ENCODE measurements at regions not wholly inside any gene's neighbourhood (a gene's known extent, or its start where the extent isn't known, plus 50 kb on each side); places are given as distances from the start of the nearest gene placed in this dataset.
"Not testable (repeated sequence)": the region's sequence is repeated elsewhere in the genome, so short reads cannot be mapped to it uniquely, and the experiment has no call there.

DNA sequence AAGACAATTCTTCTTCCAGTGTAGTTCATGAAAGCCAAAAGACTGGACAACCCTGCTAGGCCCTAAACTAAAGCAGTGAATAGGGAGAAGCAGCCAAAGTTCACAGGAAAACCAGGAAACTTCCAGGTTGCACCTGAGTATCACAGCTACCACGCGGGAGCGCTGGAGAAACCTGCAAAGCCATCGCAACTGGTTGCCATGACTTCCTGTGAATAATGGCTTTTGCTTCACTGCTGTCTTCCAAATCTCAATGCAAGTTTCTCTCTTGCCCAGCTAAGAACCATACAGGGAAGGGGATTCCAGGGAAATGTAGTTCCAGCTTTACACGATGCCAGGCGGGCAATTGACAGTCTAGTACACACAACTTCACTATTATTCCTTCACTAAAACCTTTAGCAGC lies 114.1 kb downstream of the GXYLT1 start:
- DNase-seq, result no peak

- no peak for DNase-seq
Measured at GRCh38 chr12:42027546-42027945, 117.1 kb downstream of the GXYLT1 start.

GRCh38 chr12:42024495-42024830 lies 120.2 kb downstream of the GXYLT1 start:
- DNase-seq, result no peak

- peak; percentile 39 to 83 for DNase-seq
Measured at GRCh38 chr12:42023733-42024494, 120.8 kb downstream of the GXYLT1 start.

GRCh38 chr12:42021937-42022336 lies 122.7 kb downstream of the GXYLT1 start:
- not testable (repeated sequence) for DNase-seq

- DNase-seq, result peak in 1 of 2 donors; percentile 95
Measured at GRCh38 chr12:42021469-42021868, 123.2 kb downstream of the GXYLT1 start.

DNA sequence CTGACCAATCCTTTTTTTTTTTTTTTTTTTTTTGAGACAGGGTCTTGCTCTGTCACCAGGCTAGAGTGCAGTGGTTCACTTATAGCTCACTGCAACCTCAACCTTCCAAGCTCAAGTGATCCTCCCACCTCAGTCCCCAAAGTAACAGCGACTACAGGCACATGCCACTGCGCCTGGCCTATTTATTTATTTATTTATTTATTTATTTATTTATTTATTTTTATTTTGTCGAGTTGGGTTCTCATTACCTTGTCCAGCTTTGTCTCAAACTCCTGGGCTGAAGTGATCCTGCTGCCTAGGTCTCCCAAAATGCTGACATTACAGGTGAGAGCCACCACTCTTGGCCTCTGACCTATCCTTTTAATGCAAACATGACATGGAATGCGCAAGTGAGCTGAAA lies 124.4 kb downstream of the GXYLT1 start:
- DNase-seq, result no peak

- no peak for DNase-seq
Measured at GRCh38 chr12:42019746-42020145, 124.9 kb downstream of the GXYLT1 start.

DNA sequence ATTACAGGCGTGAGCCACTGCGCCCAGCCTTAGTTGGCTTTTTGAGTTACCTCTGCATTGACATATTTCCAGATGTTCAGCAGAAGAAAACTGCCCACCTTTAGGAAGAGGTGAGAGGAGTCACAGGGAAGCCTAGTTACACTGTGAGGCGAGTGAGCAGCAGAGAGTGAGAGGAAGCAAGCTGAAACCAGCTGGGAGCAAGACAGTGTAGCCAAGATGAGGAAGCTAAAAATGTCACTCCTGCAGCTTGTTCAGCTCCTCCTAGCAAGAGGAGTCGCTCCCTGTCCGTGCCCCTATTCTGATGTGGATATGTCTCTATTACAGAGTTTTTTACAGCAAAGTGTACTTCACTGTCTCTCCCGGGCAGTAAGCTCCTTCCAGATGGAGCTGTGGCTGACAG lies 127.6 kb downstream of the GXYLT1 start:
- peak in 1 of 2 donors; percentile 64 for DNase-seq

DNA sequence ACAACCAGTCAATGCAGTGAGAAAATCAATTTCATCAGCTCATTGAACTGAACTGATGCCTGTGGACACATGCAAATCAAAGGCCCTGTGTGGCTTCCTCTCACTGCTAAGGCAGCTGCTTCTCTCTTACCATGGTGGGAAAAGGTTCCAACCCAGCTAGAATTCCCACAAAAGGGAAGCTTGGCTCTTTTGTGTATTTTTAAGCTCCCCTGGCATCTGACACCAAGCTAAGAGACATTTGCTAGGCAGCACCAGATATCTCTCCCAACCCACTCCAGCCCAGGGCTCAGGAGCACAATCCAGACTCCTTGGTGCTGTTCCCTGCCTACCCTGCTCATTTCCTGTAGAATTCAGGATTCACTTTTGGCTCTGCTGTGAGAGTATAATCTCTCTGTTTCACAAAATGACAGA lies 129.6 kb downstream of the GXYLT1 start:
- no peak for DNase-seq

- DNase-seq, result not testable (repeated sequence)
Measured at GRCh38 chr12:42012501-42012900, 132.2 kb downstream of the GXYLT1 start.

GRCh38 chr12:42010715-42011114 lies 134.0 kb downstream of the GXYLT1 start:
- no peak for DNase-seq

- DNase-seq, result no peak
Measured at GRCh38 chr12:42010257-42010656, 134.4 kb downstream of the GXYLT1 start.

DNA sequence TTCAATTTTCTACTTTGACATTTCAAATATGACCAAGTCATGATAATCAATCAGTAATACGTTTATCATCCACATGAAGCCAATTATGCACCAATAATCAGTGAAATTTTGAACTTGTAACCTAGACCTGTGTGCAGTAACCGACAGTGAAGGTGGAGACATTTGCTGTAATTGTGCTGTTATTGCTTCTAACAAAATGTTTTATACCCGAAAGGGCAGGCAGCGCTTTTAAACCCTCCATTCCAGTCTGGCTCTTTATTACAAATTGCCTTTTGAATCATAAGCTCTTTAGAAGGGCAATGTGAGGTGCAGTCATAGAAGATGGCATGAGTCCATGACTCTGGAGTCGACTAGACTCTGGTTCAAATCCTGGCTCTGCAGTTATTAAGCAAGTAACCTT lies 135.7 kb downstream of the GXYLT1 start:
- no peak for DNase-seq

GRCh38 chr12:42003031-42003430 lies 141.6 kb downstream of the GXYLT1 start:
- no peak for DNase-seq

DNA sequence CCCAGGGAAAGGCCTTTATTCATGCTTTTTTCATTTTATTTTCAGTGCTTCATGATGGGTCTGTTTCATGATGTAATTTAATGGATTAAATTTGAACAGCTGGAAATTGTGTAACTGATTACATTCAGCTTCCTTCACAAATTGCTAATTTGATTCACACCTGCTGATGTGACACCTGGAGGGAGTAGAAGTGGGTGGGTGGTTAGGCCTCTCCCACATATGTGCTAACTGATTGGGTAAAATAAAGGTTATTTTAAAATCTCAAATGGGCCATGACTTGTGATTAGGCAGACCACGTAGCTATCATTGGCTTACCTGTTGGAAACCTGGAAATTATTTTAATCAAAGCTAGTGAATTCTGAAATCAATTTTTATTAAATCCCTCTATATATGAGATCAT lies 142.1 kb downstream of the GXYLT1 start:
- DNase-seq, result no peak

GRCh38 chr12:41998436-41998835 lies 146.2 kb downstream of the GXYLT1 start:
- no peak for DNase-seq

DNA sequence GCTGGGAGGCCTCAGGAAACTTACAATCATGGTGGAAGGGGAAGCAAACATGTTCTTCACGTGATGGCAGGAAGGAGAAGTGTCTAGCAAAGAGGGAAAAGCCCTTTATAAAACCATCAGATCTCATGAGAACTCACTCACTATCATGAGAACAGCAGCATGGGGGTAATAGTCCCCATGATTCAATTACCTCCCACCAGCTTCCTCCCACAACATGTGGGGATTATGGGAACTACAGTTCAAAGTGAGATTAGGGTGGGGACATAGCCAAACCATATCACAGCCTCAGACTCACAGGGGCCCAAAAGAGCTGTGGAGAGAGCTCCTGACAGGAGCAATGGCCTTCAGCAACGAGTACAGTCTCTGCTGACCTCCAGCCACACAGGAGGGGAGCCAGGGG lies 151.4 kb downstream of the GXYLT1 start:
- DNase-seq, result no peak

DNA sequence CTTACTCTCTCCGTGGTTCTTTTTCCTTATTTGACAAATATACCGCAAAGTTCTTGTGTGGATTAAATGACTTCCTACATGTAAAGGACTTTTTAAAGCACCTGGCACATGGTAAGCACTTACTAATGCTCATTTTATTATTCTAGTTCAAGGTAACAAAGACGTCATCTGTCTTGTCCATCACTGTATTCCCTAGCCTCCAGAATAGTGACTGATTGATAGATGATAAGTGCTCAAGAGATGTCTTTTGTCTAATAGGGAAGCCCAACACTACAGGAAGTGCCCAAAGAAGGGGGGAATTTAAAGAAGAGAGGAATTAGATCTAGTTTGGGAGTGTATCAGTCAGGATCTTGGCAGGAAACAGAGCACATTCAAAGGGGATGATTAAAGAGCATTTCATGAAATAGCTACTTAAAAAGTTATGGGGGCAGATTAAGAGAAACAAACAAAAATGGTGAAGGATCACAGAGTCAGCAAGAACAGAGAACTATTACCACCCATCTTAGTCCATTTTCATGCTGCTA lies 151.9 kb downstream of the GXYLT1 start:
- DNase-seq, result no peak

DNA sequence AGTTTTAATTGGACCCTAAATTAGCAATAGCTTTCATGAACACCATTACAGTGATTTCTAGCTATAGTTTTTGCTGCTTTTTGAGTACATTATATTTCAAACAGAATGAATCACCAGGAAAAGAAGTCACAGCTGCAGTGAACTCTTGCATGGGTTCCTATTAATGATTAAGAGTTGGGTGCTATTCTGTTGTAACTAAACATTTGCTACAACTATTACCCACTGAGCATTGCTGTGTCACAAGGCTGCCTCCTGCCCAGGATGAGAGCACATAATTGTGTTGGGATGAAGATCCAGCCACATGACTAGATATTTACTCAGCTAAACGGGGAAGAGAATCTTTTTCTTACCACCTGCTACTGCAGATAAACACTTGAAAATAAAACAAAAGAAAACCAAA lies 152.7 kb downstream of the GXYLT1 start:
- no peak for DNase-seq

DNA sequence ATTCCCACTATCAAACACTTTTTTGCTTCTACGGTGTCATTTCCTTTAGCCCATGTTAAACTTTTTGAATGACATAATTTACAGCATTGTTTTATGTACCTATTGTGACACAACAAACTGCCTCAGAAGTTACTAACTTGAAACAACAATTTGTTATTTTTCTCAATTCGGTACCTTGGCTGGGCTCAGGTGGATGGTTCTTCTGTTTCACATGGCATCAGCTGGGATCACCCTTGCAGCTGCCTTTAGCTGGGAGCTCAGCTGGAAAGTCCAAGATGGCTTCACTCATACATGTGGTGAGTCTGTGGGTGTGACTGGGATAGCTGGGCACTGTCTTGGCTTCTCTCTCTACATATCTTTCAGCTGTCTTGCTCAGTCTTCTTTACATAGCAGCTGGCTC lies 156.0 kb downstream of the GXYLT1 start:
- no peak for DNase-seq

- not testable (repeated sequence) for DNase-seq
Measured at GRCh38 chr12:41986513-41986912, 158.2 kb downstream of the GXYLT1 start.

DNA sequence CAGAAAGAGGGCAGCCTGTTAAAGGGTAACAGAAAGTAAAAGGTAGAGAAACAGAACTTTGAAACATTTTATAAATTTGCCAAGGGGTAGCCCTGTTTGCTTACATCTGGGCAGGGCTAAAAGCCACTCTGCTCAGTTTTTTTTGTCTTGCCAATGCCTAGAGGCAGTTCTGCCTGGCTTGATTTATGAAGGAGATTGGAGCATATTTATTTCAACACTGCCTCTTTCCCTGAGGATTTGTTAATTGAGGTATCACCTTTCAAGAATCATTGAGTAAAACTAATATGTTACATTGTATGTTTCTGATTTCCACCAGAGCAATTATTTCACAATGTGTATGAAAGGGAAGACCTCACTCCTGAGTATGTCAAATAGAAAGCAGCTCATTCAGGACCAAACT lies 160.8 kb downstream of the GXYLT1 start:
- no peak for DNase-seq

DNA sequence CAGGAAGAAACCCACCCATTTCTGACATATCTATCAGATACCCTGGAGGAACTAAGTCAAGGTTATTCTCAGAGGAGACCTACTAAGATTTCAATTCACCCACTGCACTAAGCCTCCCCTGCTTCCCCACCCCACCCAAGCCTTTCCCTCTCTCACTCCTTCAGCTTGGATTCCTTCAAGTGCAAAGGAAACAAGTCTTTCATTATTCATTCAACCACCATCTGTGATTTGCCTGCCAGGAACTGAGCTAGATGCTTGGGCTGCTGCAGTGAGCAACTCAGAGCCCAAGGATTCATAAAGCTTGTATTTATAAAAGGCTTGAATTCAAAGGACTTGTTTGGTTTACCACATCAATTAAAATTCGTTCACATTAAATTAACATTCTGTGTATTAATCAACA lies 161.3 kb downstream of the GXYLT1 start:
- DNase-seq, result no peak

- no peak for DNase-seq
Measured at GRCh38 chr12:41981758-41982157, 162.9 kb downstream of the GXYLT1 start.
